Neuronal stem cell (in vitro differentiated cells): ENCODE measurements at regions not wholly inside any gene's neighbourhood (a gene's known extent, or its start where the extent isn't known, plus 50 kb on each side); places are given as distances from the start of the nearest gene placed in this dataset.

Experiments used
- DNase-seq: peaks from one replicate; pipeline ENCODE4 v3.0.0-alpha.2; 2013; ENCODE audit warnings: low spot score
- H2AFZ ChIP-seq: one replicate; pipeline ENCODE4 v1.6.1; 2013; ENCODE audit warnings: mild to moderate bottlenecking, low read length, inconsistent platforms
- H2AK5ac ChIP-seq: 2 replicates; pipeline ENCODE4 v1.6.1; 2013; ENCODE audit warnings: low read depth, mild to moderate bottlenecking, inconsistent platforms, low read length, moderate library complexity, mixed read lengths
- H2BK120ac ChIP-seq: 2 replicates; pipeline ENCODE4 v1.6.1; 2013; ENCODE audit warnings: low read depth, mild to moderate bottlenecking, inconsistent platforms, low read length, moderate library complexity, mixed read lengths
- H2BK12ac ChIP-seq: one replicate; pipeline ENCODE4 v1.6.1; 2013; ENCODE audit warnings: low read length, inconsistent platforms
- H2BK15ac ChIP-seq: 2 replicates; pipeline ENCODE4 v1.6.1; 2013; ENCODE audit warnings: mild to moderate bottlenecking, low read length, inconsistent platforms, mixed read lengths
- H2BK5ac ChIP-seq: one replicate; pipeline ENCODE4 v1.6.1; 2013; ENCODE audit warnings: inconsistent platforms, mild to moderate bottlenecking, low read length, moderate library complexity
- H3K14ac ChIP-seq: one replicate; pipeline ENCODE4 v1.6.1; 2013; ENCODE audit warnings: low read length, inconsistent platforms
- H3K18ac ChIP-seq: 2 replicates; pipeline ENCODE4 v1.6.1; 2013; ENCODE audit warnings: low read length, inconsistent platforms
- H3K23ac ChIP-seq: 2 replicates; pipeline ENCODE4 v1.6.1; 2013; ENCODE audit warnings: low read depth, mild to moderate bottlenecking, mixed read lengths, low read length, inconsistent platforms; ENCODE audit not compliant: poor library complexity
- H3K27ac ChIP-seq: replicated peaks from 3 replicates; pipeline ENCODE4 v1.5.1; 2013; ENCODE audit warnings: low read length, inconsistent platforms
- H3K27me3 ChIP-seq, 3 experiments: 2 replicates each; pipeline ENCODE4 v1.6.1; 2013; ENCODE audit warnings: low read length in 3 of 3, mild to moderate bottlenecking in 2 of 3, inconsistent platforms in 1 of 3, low read depth in 1 of 3, mixed read lengths in 1 of 3, moderate library complexity in 1 of 3; ENCODE audit not compliant: control insufficient read depth in 3 of 3, insufficient read depth in 3 of 3
- H3K36me3 ChIP-seq, 2 donors: replicated peaks in 1 of 2; 2 replicates each; pipeline ENCODE4 v1.6.1; 2013; ENCODE audit warnings: low read length in 2 of 2; ENCODE audit not compliant: control insufficient read depth in 2 of 2, insufficient read depth in 2 of 2
- H3K4ac ChIP-seq: 2 replicates; pipeline ENCODE4 v1.6.1; 2013; ENCODE audit warnings: inconsistent platforms, mild to moderate bottlenecking, low read length, moderate library complexity
- H3K4me1 ChIP-seq, 2 donors: 1 replicate in 1 of 2; 2 replicates in 1 of 2; pipeline ENCODE4 v1.6.1; 2013; ENCODE audit warnings: low read length in 2 of 2, low read depth in 1 of 2; ENCODE audit not compliant: control insufficient read depth in 2 of 2, insufficient read depth in 1 of 2
- H3K4me2 ChIP-seq: one replicate; pipeline ENCODE4 v1.6.1; 2013; ENCODE audit warnings: mild to moderate bottlenecking, low read length, inconsistent platforms; ENCODE audit not compliant: insufficient read depth, poor library complexity, severe bottlenecking
- H3K4me3 ChIP-seq, 2 donors: 2 replicates each; pipeline ENCODE4 v1.5.1; 2013; ENCODE audit warnings: low read length in 2 of 2, mild to moderate bottlenecking in 2 of 2, inconsistent platforms in 1 of 2, moderate library complexity in 1 of 2
- H3K79me1 ChIP-seq: one replicate; pipeline ENCODE4 v1.6.1; 2013; ENCODE audit warnings: low read depth, mild to moderate bottlenecking, inconsistent platforms, low read length, moderate library complexity
- H3K9ac ChIP-seq: one replicate; pipeline ENCODE4 v1.6.1; 2013; ENCODE audit warnings: mild to moderate bottlenecking, low read depth, low read length, inconsistent platforms; ENCODE audit not compliant: poor library complexity
- H3K9me3 ChIP-seq, 2 donors: replicated peaks in 1 of 2; 2 replicates each; pipeline versions ENCODE3 to v1.6.1; 2013; ENCODE audit warnings: low read length in 2 of 2, mild to moderate bottlenecking in 2 of 2, inconsistent platforms in 1 of 2, low read depth in 1 of 2, mixed read lengths in 1 of 2, moderate library complexity in 1 of 2; ENCODE audit not compliant: control insufficient read depth in 2 of 2, insufficient read depth in 1 of 2
- H4K8ac ChIP-seq: one replicate; pipeline ENCODE4 v1.6.1; 2013; ENCODE audit warnings: low read depth, mild to moderate bottlenecking, inconsistent platforms, low read length, moderate library complexity
- H4K91ac ChIP-seq: one replicate; pipeline ENCODE4 v1.6.1; 2013; ENCODE audit warnings: low read length, low read depth, mild to moderate bottlenecking, inconsistent platforms; ENCODE audit not compliant: poor library complexity
- WGBS, 2 donors: extraction: QIAGEN DNeasy Blood & Tissue Kit; methylation state at CpG; one replicate each; pipeline ENCODE4 v1.1.7; 2013; ENCODE audit warnings: missing lambda C conversion rate in 2 of 2, mixed read lengths in 1 of 2; ENCODE audit not compliant: insufficient read length in 2 of 2, insufficient replicate concordance in 1 of 2; ENCODE audit errors: extremely low coverage in 2 of 2; 5-methylcytosine and 5-hydroxymethylcytosine counted together

GRCh38 chr12:124466216-124467128 is 100.9 kb downstream of the NCOR2 start:
- peaks cover 9% of the 10 kb centered on the region for H3K79me1 ChIP-seq
- no peak overlapping the region for H3K9ac ChIP-seq
- no peak for DNase-seq
- H3K27ac ChIP-seq = no peak overlapping the region
- H2AK5ac ChIP-seq = no peak overlapping the region
- H3K4ac ChIP-seq = no peak overlapping the region
- peaks cover 21 to 32% of the 10 kb centered on the region in 2 donors for H3K9me3 ChIP-seq
- H3K27me3 ChIP-seq = no peaks in the 10 kb centered on the region
- peak overlapping the region; percentile 37 for H3K18ac ChIP-seq
- no peak overlapping the region for H3K14ac ChIP-seq
- no peak overlapping the region for H4K8ac ChIP-seq
- H4K91ac ChIP-seq = no peak overlapping the region
- no peak overlapping the region for H3K23ac ChIP-seq
- peaks cover 4 to 17% of the 10 kb centered on the region in 2 donors for H3K4me1 ChIP-seq
- 100% methylated on average over 1 of the region's 29 CpGs; no CpG with 5 or more reads in 1 of the 2 donors for WGBS, 2 donors
- H2BK12ac ChIP-seq = no peak overlapping the region
- no peak overlapping the region for H2BK15ac ChIP-seq
- peaks cover 29 to 52% of the 10 kb centered on the region in 2 donors for H3K36me3 ChIP-seq
- H3K4me3 ChIP-seq = no peak overlapping the region
- no peak overlapping the region for H2AFZ ChIP-seq
- H2BK5ac ChIP-seq = no peak overlapping the region
- no peak overlapping the region for H2BK120ac ChIP-seq
- no peak overlapping the region for H3K4me2 ChIP-seq

- Histone ChIP-seq H3K27me3 (no peaks in the 10 kb centered on the region), H2BK5ac (no peak overlapping the region), H3K23ac (no peak overlapping the region), H2AFZ (no peak overlapping the region), H2BK120ac (no peak overlapping the region), H3K79me1 (peaks cover 9% of the 10 kb centered on the region), H3K4me1 (peaks cover 4 to 18% of the 10 kb centered on the region in 2 donors), H2AK5ac (no peak overlapping the region), H3K9me3 (peaks cover 22% of the 10 kb centered on the region in 2 donors), H3K36me3 (peaks cover 25 to 46% of the 10 kb centered on the region in 2 donors), H3K4me2 (no peak overlapping the region), H2BK15ac (no peak overlapping the region), H3K18ac (no peak overlapping the region), H3K4me3 (no peak overlapping the region), H4K8ac (no peak overlapping the region), H3K9ac (no peak overlapping the region), H4K91ac (no peak overlapping the region), H3K4ac (no peak overlapping the region), H3K27ac (no peak overlapping the region), H2BK12ac (no peak overlapping the region), H3K14ac (no peak overlapping the region)
- DNase-seq = no peak
- WGBS, 2 donors = no CpG with 5 or more reads among the region's 1 CpG
These were observed 101.9 kb downstream of the NCOR2 start for GRCh38 chr12:124465473-124465872.

GRCh38 chr12:124464830-124465229 is 102.6 kb downstream of the NCOR2 start:
- H2BK120ac ChIP-seq = no peak overlapping the region
- no peak overlapping the region for H3K9ac ChIP-seq
- H3K23ac ChIP-seq = no peak overlapping the region
- H3K36me3 ChIP-seq = peaks cover 26 to 46% of the 10 kb centered on the region in 2 donors
- H3K4me2 ChIP-seq = no peak overlapping the region
- H2BK12ac ChIP-seq = no peak overlapping the region
- peaks cover 9% of the 10 kb centered on the region for H3K79me1 ChIP-seq
- no peak for DNase-seq
- H4K91ac ChIP-seq = no peak overlapping the region
- H3K18ac ChIP-seq = no peak overlapping the region
- no peak overlapping the region for H3K4ac ChIP-seq
- H3K4me3 ChIP-seq = no peak overlapping the region
- H3K14ac ChIP-seq = no peak overlapping the region
- no CpG with 5 or more reads among the region's 4 CpGs for WGBS, 2 donors
- H3K27ac ChIP-seq = no peak overlapping the region
- H2BK15ac ChIP-seq = no peak overlapping the region
- no peaks in the 10 kb centered on the region for H3K27me3 ChIP-seq
- no peak overlapping the region for H2AFZ ChIP-seq
- H4K8ac ChIP-seq = no peak overlapping the region
- peaks cover 4 to 18% of the 10 kb centered on the region in 2 donors for H3K4me1 ChIP-seq
- peaks cover 18 to 22% of the 10 kb centered on the region in 2 donors for H3K9me3 ChIP-seq
- H2AK5ac ChIP-seq = no peak overlapping the region
- no peak overlapping the region for H2BK5ac ChIP-seq

- no peak overlapping the region for H3K4ac ChIP-seq
- no peak overlapping the region for H2AK5ac ChIP-seq
- no peaks in the 10 kb centered on the region for H3K27me3 ChIP-seq
- H3K79me1 ChIP-seq = peaks cover 9% of the 10 kb centered on the region
- H3K27ac ChIP-seq = no peak overlapping the region
- no CpG with 5 or more reads among the region's 4 CpGs for WGBS, 2 donors
- H4K91ac ChIP-seq = no peak overlapping the region
- H3K23ac ChIP-seq = no peak overlapping the region
- H2BK120ac ChIP-seq = no peak overlapping the region
- no peak overlapping the region for H3K4me3 ChIP-seq
- H3K14ac ChIP-seq = peak overlapping the region; percentile 43
- no peak overlapping the region for H3K4me2 ChIP-seq
- peaks cover 4 to 18% of the 10 kb centered on the region in 2 donors for H3K4me1 ChIP-seq
- H2BK12ac ChIP-seq = no peak overlapping the region
- H3K9me3 ChIP-seq = peaks cover 11 to 16% of the 10 kb centered on the region in 2 donors
- no peak overlapping the region for H2AFZ ChIP-seq
- H2BK15ac ChIP-seq = no peak overlapping the region
- peaks cover 27 to 47% of the 10 kb centered on the region in 2 donors for H3K36me3 ChIP-seq
- no peak overlapping the region for H4K8ac ChIP-seq
- peak overlapping the region; percentile 16 for H3K18ac ChIP-seq
- no peak overlapping the region for H2BK5ac ChIP-seq
- no peak overlapping the region for H3K9ac ChIP-seq
- no peak for DNase-seq
These were observed 103.3 kb downstream of the NCOR2 start for GRCh38 chr12:124464062-124464461.
